Activated B cell treated with CpG ODN at 0.5 μM for 24 hours (primary cell): ENCODE measurements at regions not wholly inside any gene's neighbourhood (a gene's known extent, or its start where the extent isn't known, plus 50 kb on each side); places are given as distances from the start of the nearest gene placed in this dataset.

ENCODE experiments used
- ATAC-seq: fragments of 200-7000 bp; cut with Tn5 transposase; one replicate; pipeline ENCODE4 v1.10.0; 2021; ENCODE audit warnings: low read depth, mild to moderate bottlenecking, moderate library complexity
- CTCF ChIA-PET: fragments of 350-600 bp; sonication (Branson Sonifier 250); formaldehyde crosslinking; loops from one replicate; lab custom pipeline; 2021; ENCODE audit warnings: antibody characterized with exemption; lab: Charles Lee
- POLR2A ChIA-PET: fragments of 350-600 bp; sonication (Branson Sonifier 250); formaldehyde crosslinking; loops from one replicate; lab custom pipeline; 2021; ENCODE audit warnings: antibody characterized with exemption; lab: Charles Lee
- DNase-seq: peaks from one replicate; pipeline ENCODE4 v3.0.0; 2022
- H3K27ac Mint-ChIP-seq: one replicate; pipeline ENCODE4 v1.8.0; 2020; ENCODE audit warnings: mixed read lengths
- H3K27me3 Mint-ChIP-seq: one replicate; pipeline ENCODE4 v1.8.0; 2021; ENCODE audit warnings: mixed read lengths
- H3K36me3 Mint-ChIP-seq: one replicate; pipeline ENCODE4 v1.8.0; 2021; ENCODE audit warnings: low read depth, mixed read lengths
- H3K4me1 Mint-ChIP-seq: one replicate; pipeline ENCODE4 v1.8.0; 2021; ENCODE audit warnings: mixed read lengths
- H3K4me3 Mint-ChIP-seq: one replicate; pipeline ENCODE4 v1.8.0; 2020; ENCODE audit warnings: mild to moderate bottlenecking, mixed read lengths
- H3K9me3 Mint-ChIP-seq: one replicate; pipeline ENCODE4 v1.8.0; 2020; ENCODE audit warnings: mixed read lengths
- CTCF ChIP-seq: fragments of 200-600 bp; IDR thresholded peaks from one replicate; pipeline ENCODE4 v1.8.0; 2022; ENCODE audit warnings: antibody characterized with exemption, mild to moderate bottlenecking
- intact Hi-C: fragments of 100-400 bp; cut with micrococcal nuclease; formaldehyde crosslinking; loops from one replicate; pipeline ENCODE4 v1.15.1; 2024

- intact Hi-C loops: no loop called here
- CTCF ChIA-PET: no interaction called here
Measured at GRCh38 chr5:123876276-123876790, 364.4 kb downstream of the CSNK1G3 start.

GRCh38 chr5:123875561-123876275, 363.7 kb downstream of the CSNK1G3 start:
- peaks cover 3% of the 10 kb centered on the region for H3K4me1 Mint-ChIP-seq
- ChIA-PET POLR2A (no interaction called here), CTCF (no interaction called here)
- DNase-seq: no peak
- H3K4me3 Mint-ChIP-seq: no peak overlapping the region
- H3K27me3 Mint-ChIP-seq: no peaks in the 10 kb centered on the region
- ATAC-seq: no peak
- no peaks in the 10 kb centered on the region for H3K9me3 Mint-ChIP-seq
- no peak overlapping the region for H3K27ac Mint-ChIP-seq
- intact Hi-C loops: no loop called here
- TF ChIP-seq CTCF: no peak
- H3K36me3 Mint-ChIP-seq: no peaks in the 10 kb centered on the region

More at GRCh38 chr5:123876276-123876790, 364.4 kb downstream of the CSNK1G3 start:
- no peak for ATAC-seq
- Mint-ChIP-seq H3K4me1 (peaks cover 3% of the 10 kb centered on the region), H3K4me3 (no peak overlapping the region), H3K36me3 (no peaks in the 10 kb centered on the region), H3K27me3 (no peaks in the 10 kb centered on the region), H3K9me3 (no peaks in the 10 kb centered on the region), H3K27ac (no peak overlapping the region)
- DNase-seq: no peak
- TF ChIP-seq CTCF: no peak
- POLR2A ChIA-PET: no interaction called here

- ATAC-seq (no peak), DNase-seq (no peak)
- ChIA-PET POLR2A (no interaction called here), CTCF (no interaction called here)
- Mint-ChIP-seq H3K9me3 (no peaks in the 10 kb centered on the region), H3K36me3 (no peaks in the 10 kb centered on the region), H3K4me1 (peaks cover 3% of the 10 kb centered on the region), H3K4me3 (no peak overlapping the region), H3K27ac (no peak overlapping the region), H3K27me3 (no peaks in the 10 kb centered on the region)
- intact Hi-C loops: no loop called here
- TF ChIP-seq CTCF: no peak
Measured at GRCh38 chr5:123874600-123875201, 362.7 kb downstream of the CSNK1G3 start.

GRCh38 chr5:123873846-123874245, 361.9 kb downstream of the CSNK1G3 start:
- no peak for TF ChIP-seq CTCF
- CTCF ChIA-PET: no interaction called here
- no peaks in the 10 kb centered on the region for H3K9me3 Mint-ChIP-seq
- H3K27me3 Mint-ChIP-seq: no peaks in the 10 kb centered on the region
- H3K36me3 Mint-ChIP-seq: no peaks in the 10 kb centered on the region
- ATAC-seq: no peak
- intact Hi-C loops: no loop called here
- H3K27ac Mint-ChIP-seq: no peak overlapping the region
- POLR2A ChIA-PET: interaction anchor here (0.6 kb wide), 1 partner anchor 115 kb away, joined by 4 read pairs; no protein-coding TSS in a partner anchor
- H3K4me1 Mint-ChIP-seq: peaks cover 3% of the 10 kb centered on the region
- no peak for DNase-seq
- no peak overlapping the region for H3K4me3 Mint-ChIP-seq

GRCh38 chr5:123871373-123871772, 359.4 kb downstream of the CSNK1G3 start:
- ChIA-PET CTCF (no interaction called here), POLR2A (no interaction called here)
- DNase-seq (no peak), ATAC-seq (no peak)
- Mint-ChIP-seq H3K4me1 (peaks cover 3% of the 10 kb centered on the region), H3K27me3 (no peaks in the 10 kb centered on the region), H3K27ac (no peak overlapping the region), H3K9me3 (no peaks in the 10 kb centered on the region), H3K36me3 (no peaks in the 10 kb centered on the region), H3K4me3 (no peak overlapping the region)
- no peak for TF ChIP-seq CTCF
- intact Hi-C loops: no loop called here
